ENCODE measurements at regions not wholly inside any gene's neighbourhood (a gene's known extent, or its start where the extent isn't known, plus 50 kb on each side); places are given as distances from the start of the nearest gene placed in this dataset.

GRCh38 chr5:74139589-74139988, 500.9 kb downstream of the ENC1 start:
- no peaks in the 10 kb centered on the region for H3K9me3 Mint-ChIP-seq
- H3K27ac Mint-ChIP-seq (ENCODE audit: low read depth), result no peak overlapping the region
- H3K4me3 Mint-ChIP-seq, result no peak overlapping the region
- no peaks in the 10 kb centered on the region for H3K36me3 Mint-ChIP-seq (ENCODE audit: insufficient read depth)
- ATAC-seq (replicated peaks; ENCODE audit: extremely low read depth, poor library complexity, severe bottlenecking) (no peak), DNase-seq (ENCODE audit: low spot score in 2 of 2) (no peak)
- H3K27me3 Mint-ChIP-seq, result peaks cover 65% of the 10 kb centered on the region
- H3K4me1 Mint-ChIP-seq, result no peaks in the 10 kb centered on the region

GRCh38 chr5:74138721-74139120, 501.8 kb downstream of the ENC1 start:
- no peak for ATAC-seq (replicated peaks; ENCODE audit: extremely low read depth, poor library complexity, severe bottlenecking)
- H3K9me3 Mint-ChIP-seq, result no peaks in the 10 kb centered on the region
- no peak for DNase-seq (ENCODE audit: low spot score in 2 of 2)
- H3K4me3 Mint-ChIP-seq, result no peak overlapping the region
- no peaks in the 10 kb centered on the region for H3K36me3 Mint-ChIP-seq (ENCODE audit: insufficient read depth)
- H3K27ac Mint-ChIP-seq (ENCODE audit: low read depth), result no peak overlapping the region
- H3K27me3 Mint-ChIP-seq, result peaks cover 65% of the 10 kb centered on the region
- no peaks in the 10 kb centered on the region for H3K4me1 Mint-ChIP-seq

GRCh38 chr5:74136276-74136825, 504.2 kb downstream of the ENC1 start:
- H3K27me3 Mint-ChIP-seq, result peaks cover 66% of the 10 kb centered on the region
- ATAC-seq (replicated peaks; ENCODE audit: extremely low read depth, poor library complexity, severe bottlenecking), result no peak
- no peaks in the 10 kb centered on the region for H3K4me1 Mint-ChIP-seq

GRCh38 chr5:74135033-74135432, 505.5 kb downstream of the ENC1 start:
- ATAC-seq (replicated peaks; ENCODE audit: extremely low read depth, poor library complexity, severe bottlenecking) (no peak), DNase-seq (ENCODE audit: low spot score in 2 of 2) (no peak)
- Mint-ChIP-seq H3K4me1 (no peaks in the 10 kb centered on the region), H3K27me3 (peaks cover 78% of the 10 kb centered on the region), H3K27ac (ENCODE audit: low read depth) (no peak overlapping the region), H3K9me3 (no peaks in the 10 kb centered on the region), H3K36me3 (ENCODE audit: insufficient read depth) (no peaks in the 10 kb centered on the region), H3K4me3 (no peak overlapping the region)

More at GRCh38 chr5:74136276-74136825, 504.2 kb downstream of the ENC1 start:
- Mint-ChIP-seq H3K27ac (ENCODE audit: low read depth) (no peak overlapping the region), H3K9me3 (no peaks in the 10 kb centered on the region), H3K36me3 (ENCODE audit: insufficient read depth) (no peaks in the 10 kb centered on the region), H3K4me3 (no peak overlapping the region)
- no peak for DNase-seq (ENCODE audit: low spot score in 2 of 2)

- no peaks in the 10 kb centered on the region for H3K4me1 Mint-ChIP-seq
- H3K9me3 Mint-ChIP-seq, result no peaks in the 10 kb centered on the region
- H3K27me3 Mint-ChIP-seq, result peaks cover 68% of the 10 kb centered on the region
- no peak for ATAC-seq (replicated peaks; ENCODE audit: extremely low read depth, poor library complexity, severe bottlenecking)
- no peaks in the 10 kb centered on the region for H3K36me3 Mint-ChIP-seq (ENCODE audit: insufficient read depth)
- H3K27ac Mint-ChIP-seq (ENCODE audit: low read depth), result no peak overlapping the region
- no peak overlapping the region for H3K4me3 Mint-ChIP-seq
- no peak for DNase-seq (ENCODE audit: low spot score in 2 of 2)
Observed at GRCh38 chr5:74132485-74132884, 506.5 kb downstream of the ARHGEF28 start.

- Mint-ChIP-seq H3K27me3 (peaks cover 57% of the 10 kb centered on the region), H3K36me3 (ENCODE audit: insufficient read depth) (no peaks in the 10 kb centered on the region)
- ATAC-seq (replicated peaks; ENCODE audit: extremely low read depth, poor library complexity, severe bottlenecking), result no peak
Observed at GRCh38 chr5:74131250-74131649, 505.3 kb downstream of the ARHGEF28 start.

GRCh38 chr5:74130155-74130897, 504.3 kb downstream of the ARHGEF28 start:
- DNase-seq (ENCODE audit: low spot score in 2 of 2) (no peak), ATAC-seq (replicated peaks; ENCODE audit: extremely low read depth, poor library complexity, severe bottlenecking) (no peak)
- Mint-ChIP-seq H3K27me3 (peaks cover 52% of the 10 kb centered on the region), H3K9me3 (no peaks in the 10 kb centered on the region), H3K27ac (ENCODE audit: low read depth) (no peak overlapping the region), H3K4me1 (no peaks in the 10 kb centered on the region), H3K4me3 (no peak overlapping the region), H3K36me3 (ENCODE audit: insufficient read depth) (no peaks in the 10 kb centered on the region)

More at GRCh38 chr5:74131250-74131649, 505.3 kb downstream of the ARHGEF28 start:
- H3K4me1 Mint-ChIP-seq, result no peaks in the 10 kb centered on the region
- no peak for DNase-seq (ENCODE audit: low spot score in 2 of 2)
- no peak overlapping the region for H3K27ac Mint-ChIP-seq (ENCODE audit: low read depth)
- H3K9me3 Mint-ChIP-seq, result no peaks in the 10 kb centered on the region
- H3K4me3 Mint-ChIP-seq, result no peak overlapping the region

GRCh38 chr5:74127381-74128320, 501.7 kb downstream of the ARHGEF28 start:
- no peak overlapping the region for H3K27ac Mint-ChIP-seq (ENCODE audit: low read depth)
- no peaks in the 10 kb centered on the region for H3K36me3 Mint-ChIP-seq (ENCODE audit: insufficient read depth)
- H3K27me3 Mint-ChIP-seq, result peaks cover 32% of the 10 kb centered on the region
- H3K9me3 Mint-ChIP-seq, result no peaks in the 10 kb centered on the region
- no peaks in the 10 kb centered on the region for H3K4me1 Mint-ChIP-seq
- H3K4me3 Mint-ChIP-seq, result no peak overlapping the region
- no peak for ATAC-seq (replicated peaks; ENCODE audit: extremely low read depth, poor library complexity, severe bottlenecking)
- DNase-seq (ENCODE audit: low spot score in 2 of 2), result no peak

- Mint-ChIP-seq H3K4me1 (no peaks in the 10 kb centered on the region), H3K9me3 (no peaks in the 10 kb centered on the region), H3K4me3 (no peak overlapping the region), H3K27me3 (peaks cover 27% of the 10 kb centered on the region), H3K27ac (ENCODE audit: low read depth) (no peak overlapping the region), H3K36me3 (ENCODE audit: insufficient read depth) (no peaks in the 10 kb centered on the region)
- no peak for ATAC-seq (replicated peaks; ENCODE audit: extremely low read depth, poor library complexity, severe bottlenecking)
- no peak for DNase-seq (ENCODE audit: low spot score in 2 of 2)
Observed at GRCh38 chr5:74126294-74126693, 500.3 kb downstream of the ARHGEF28 start.

- Mint-ChIP-seq H3K36me3 (ENCODE audit: insufficient read depth) (no peaks in the 10 kb centered on the region), H3K9me3 (no peaks in the 10 kb centered on the region), H3K4me1 (no peaks in the 10 kb centered on the region), H3K27me3 (peaks cover 18% of the 10 kb centered on the region), H3K27ac (ENCODE audit: low read depth) (no peak overlapping the region), H3K4me3 (no peak overlapping the region)
- no peak for DNase-seq (ENCODE audit: low spot score in 2 of 2)
- ATAC-seq (replicated peaks; ENCODE audit: extremely low read depth, poor library complexity, severe bottlenecking), result no peak
Observed at GRCh38 chr5:74124826-74125225, 498.8 kb downstream of the ARHGEF28 start.

GRCh38 chr5:74123929-74124328, 497.9 kb downstream of the ARHGEF28 start:
- no peak overlapping the region for H3K27ac Mint-ChIP-seq (ENCODE audit: low read depth)
- DNase-seq (ENCODE audit: low spot score in 2 of 2) (no peak), ATAC-seq (replicated peaks; ENCODE audit: extremely low read depth, poor library complexity, severe bottlenecking) (no peak)
- no peak overlapping the region for H3K4me3 Mint-ChIP-seq
- no peaks in the 10 kb centered on the region for H3K9me3 Mint-ChIP-seq
- H3K27me3 Mint-ChIP-seq, result peaks cover 22% of the 10 kb centered on the region
- no peaks in the 10 kb centered on the region for H3K36me3 Mint-ChIP-seq (ENCODE audit: insufficient read depth)
- no peaks in the 10 kb centered on the region for H3K4me1 Mint-ChIP-seq

- no peaks in the 10 kb centered on the region for H3K4me1 Mint-ChIP-seq
- H3K4me3 Mint-ChIP-seq, result no peak overlapping the region
- no peaks in the 10 kb centered on the region for H3K36me3 Mint-ChIP-seq (ENCODE audit: insufficient read depth)
- H3K9me3 Mint-ChIP-seq, result no peaks in the 10 kb centered on the region
- no peak for DNase-seq (ENCODE audit: low spot score in 2 of 2)
- peaks cover 14% of the 10 kb centered on the region for H3K27me3 Mint-ChIP-seq
- H3K27ac Mint-ChIP-seq (ENCODE audit: low read depth), result no peak overlapping the region
- ATAC-seq (replicated peaks; ENCODE audit: extremely low read depth, poor library complexity, severe bottlenecking), result no peak
Observed at GRCh38 chr5:74122979-74123590, 497.1 kb downstream of the ARHGEF28 start.
